ENCODE measurements at regions not wholly inside any gene's neighbourhood (a gene's known extent, or its start where the extent isn't known, plus 50 kb on each side); places are given as distances from the start of the nearest gene placed in this dataset.

- Histone ChIP-seq H3K27me3 (ENCODE audit: control insufficient read depth, insufficient read depth, low read length) (no peaks in the 10 kb centered on the region), H3K23ac (ENCODE audit: low read depth, low read length) (no peak overlapping the region), H4K5ac (ENCODE audit: low read depth, low read length) (no peak overlapping the region), H3K56ac (ENCODE audit: extremely low read depth, insufficient read depth, low read length) (no peak overlapping the region), H3K4ac (ENCODE audit: low read depth, low read length) (no peak overlapping the region), H4K8ac (ENCODE audit: low read depth in 2 of 2, low read length in 2 of 2) (no peak overlapping the region), H3K14ac (replicated peaks; ENCODE audit: low read depth, low read length) (no peak overlapping the region), H2AK5ac (ENCODE audit: low read depth, low read length) (no peak overlapping the region), H3K4me1 (ENCODE audit: control insufficient read depth, insufficient read depth, low read length) (no peaks in the 10 kb centered on the region), H3K4me2 (ENCODE audit: low read depth, low read length) (no peak overlapping the region), H3K36me3 (ENCODE audit: control insufficient read depth, insufficient read depth, low read length) (no peaks in the 10 kb centered on the region), H2AK9ac (replicated peaks; ENCODE audit: low read depth, low read length, poor library complexity) (no peak overlapping the region), H3K9me1 (ENCODE audit: insufficient read depth, low read length) (no peaks in the 10 kb centered on the region), H4K91ac (ENCODE audit: insufficient read depth, low read depth, low read length) (no peak overlapping the region), H2BK15ac (ENCODE audit: low read depth, low read length) (no peak overlapping the region), H2AFZ (replicated peaks; ENCODE audit: low read length, poor library complexity) (no peak overlapping the region), H3K79me1 (ENCODE audit: low read depth in 1 of 2, low read length in 2 of 2) (no peaks in the 10 kb centered on the region), H2BK5ac (ENCODE audit: low read depth, low read length, poor library complexity, severe bottlenecking) (no peak overlapping the region), H2BK120ac (ENCODE audit: low read depth, low read length) (no peak overlapping the region), H3K4me3 (ENCODE audit: insufficient read depth, low read depth, low read length) (no peak overlapping the region), H4K20me1 (ENCODE audit: insufficient read depth, low read length) (no peaks in the 10 kb centered on the region), H3K27ac (ENCODE audit: insufficient read depth, low read length) (no peak overlapping the region), H3K9ac (ENCODE audit: low read depth, low read length) (no peak overlapping the region), H3K18ac (ENCODE audit: low read depth, low read length) (no peak overlapping the region), H3K9me3 (ENCODE audit: control insufficient read depth, insufficient read depth, low read length) (peaks cover 11% of the 10 kb centered on the region), H2BK20ac (ENCODE audit: low read depth, low read length) (no peak overlapping the region)
- TF ChIP-seq BHLHE40 (IDR thresholded peaks at IDR 0.05; ENCODE audit: low read depth, low read length) (no peak), NFE2L2 (IDR thresholded peaks at IDR 0.05; ENCODE audit: low read depth, low read length) (no peak), MAZ (IDR thresholded peaks at IDR 0.05; ENCODE audit: borderline replicate concordance, low read depth, low read length) (no peak), CTCF (conservative IDR thresholded peaks at IDR 0.05; ENCODE audit: low read depth, low read length) (no peak), FOS (IDR thresholded peaks at IDR 0.05; ENCODE audit: low read depth, low read length) (no peak), SMC3 (IDR thresholded peaks at IDR 0.05; ENCODE audit: low read depth, low read length) (no peak), USF2 (IDR thresholded peaks at IDR 0.05; ENCODE audit: low read depth, low read length) (no peak), ELK1 (IDR thresholded peaks at IDR 0.05; ENCODE audit: borderline replicate concordance, low read depth, low read length) (no peak), RFX5 (IDR thresholded peaks at IDR 0.05; ENCODE audit: low read depth, low read length) (no peak), MAFK (IDR thresholded peaks at IDR 0.05; ENCODE audit: low read depth, low read length) (no peak), RCOR1 (IDR thresholded peaks at IDR 0.05; ENCODE audit: insufficient replicate concordance, low read length) (no peak), RAD21 (IDR thresholded peaks at IDR 0.05; ENCODE audit: low read length) (no peak), MXI1 (IDR thresholded peaks at IDR 0.05; ENCODE audit: borderline replicate concordance, low read depth, low read length) (no peak), CHD1 (IDR thresholded peaks at IDR 0.05; ENCODE audit: low read depth, low read length) (no peak), CEBPB (IDR thresholded peaks at IDR 0.05; ENCODE audit: low read depth, low read length) (no peak), POLR2A (IDR thresholded peaks at IDR 0.05; ENCODE audit: low read depth, low read length) (no peak)
- DNase-seq, result no peak
- BruUV-seq (replicated peaks), result no TSS peak
- in situ Hi-C loops (cut with MboI; ENCODE audit: low sequenced_read_pairs) (no loop called here), dilution Hi-C loops (cut with HindIII; ENCODE audit: low sequenced_read_pairs, unreplicated experiment) (no loop called here), intact Hi-C loops (cut with micrococcal nuclease) (no loop called here)
- ChIA-PET CTCF (no interaction called here), POLR2A (ENCODE audit: unreplicated experiment) (no interaction called here)
- WGBS, 2 experiments (ENCODE audit: extremely low coverage in 2 of 2, insufficient read length in 1 of 2), result no CpG with 5 or more reads among the region's 2 CpGs
- ATAC-seq (ENCODE audit: low read depth), result no peak
Observed at GRCh38 chr10:105351187-105351586, 710.1 kb downstream of the SORCS3 start.
